Gastroesophageal sphincter (tissue), 4 donors: ENCODE measurements at regions not wholly inside any gene's neighbourhood (a gene's known extent, or its start where the extent isn't known, plus 50 kb on each side); places are given as distances from the start of the nearest gene placed in this dataset.

ENCODE experiments used
- ATAC-seq: fragments of 150-250 bp; one replicate; pipeline ENCODE4 v1.9.1; 2016; ENCODE audit warnings: mild to moderate bottlenecking, moderate library complexity
- H3K27ac ChIP-seq, 4 donors: fragments of 200-600 bp; sonication (generic) in 3 of 4; 1 replicate in 3 of 4; 2 replicates in 1 of 4; pipeline ENCODE4 v1.5.1; 2016 to 2019
- H3K27me3 ChIP-seq: fragments of 200-600 bp; sonication (generic); one replicate; pipeline ENCODE4 v1.5.1; 2019
- H3K36me3 ChIP-seq, 2 donors: fragments of 200-600 bp; sonication (generic); one replicate each; pipeline ENCODE4 v1.5.1; 2019; ENCODE audit warnings: control low read depth in 1 of 2
- H3K4me1 ChIP-seq, 3 donors: fragments of 200-600 bp; sonication (generic); 1 replicate in 2 of 3; 2 replicates in 1 of 3; pipeline ENCODE4 v1.5.1; 2016 to 2019; ENCODE audit warnings: control low read depth in 2 of 3
- H3K4me3 ChIP-seq, 2 donors: fragments of 200-600 bp; sonication (generic); one replicate each; pipeline ENCODE4 v1.5.1; 2019; ENCODE audit warnings: mild to moderate bottlenecking in 1 of 2, moderate library complexity in 1 of 2
- H3K9me3 ChIP-seq, 3 donors: fragments of 200-600 bp; sonication (generic); one replicate each; pipeline ENCODE4 v1.5.1; 2017 to 2019; ENCODE audit warnings: control low read depth in 2 of 3
- EP300 ChIP-seq: sonication (generic); formaldehyde crosslinking; IDR thresholded peaks from one replicate; pipeline ENCODE4 v1.6.1; 2017; ENCODE audit warnings: antibody characterized with exemption, mild to moderate bottlenecking
- POLR2A ChIP-seq, 2 donors: fragments of 450-650 bp; IDR thresholded peaks; one replicate each; pipeline ENCODE4 v1.6.1; 2017; ENCODE audit warnings: antibody characterized with exemption in 2 of 2, mild to moderate bottlenecking in 2 of 2, moderate library complexity in 1 of 2
- POLR2AphosphoS5 ChIP-seq: sonication (generic); formaldehyde crosslinking; IDR thresholded peaks from one replicate; pipeline ENCODE4 v1.6.1; 2017; ENCODE audit warnings: antibody characterized with exemption
- WGBS, 2 donors: methylation state at CpG; one replicate each; pipeline ENCODE4 v1.1.5; 2018; ENCODE audit warnings: low coverage in 1 of 2; 5-methylcytosine and 5-hydroxymethylcytosine counted together
- TF ChIP-seq, protein P1 (sequence below), 4 experiments: fragments of 200-600 bp in 2 of 4; fragments of 450-650 bp in 2 of 4; sonication (generic) in 1 of 4; IDR thresholded peaks; one replicate each; pipeline ENCODE4 v1.5.1; 2017 to 2019; ENCODE audit warnings: antibody characterized with exemption in 4 of 4, mild to moderate bottlenecking in 2 of 4, moderate library complexity in 2 of 4

DNA sequence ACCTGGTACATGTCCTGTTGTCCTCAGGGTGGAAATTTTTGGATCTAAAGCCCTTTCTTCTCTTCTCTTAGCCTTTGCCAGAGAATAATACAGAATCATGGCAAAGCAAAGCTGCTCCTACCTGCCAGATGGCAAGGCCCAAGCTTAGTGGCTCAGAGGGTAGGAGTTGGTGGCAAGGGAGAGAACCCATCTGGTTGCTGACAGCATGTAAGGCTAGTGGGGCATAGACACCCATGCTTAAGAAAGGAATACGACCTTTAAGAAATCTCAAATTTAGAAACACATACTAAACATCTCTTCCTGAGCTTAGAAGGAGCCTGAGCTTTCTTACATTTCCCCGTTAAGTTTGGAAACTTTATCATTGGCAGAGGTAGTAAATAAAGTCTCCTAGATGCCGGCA lies 395.0 kb upstream of the SOX9 start:
- H3K4me1 ChIP-seq: peaks cover 0 to 8% (median 0%) of the 10 kb centered on the region in 3 donors
- no peak overlapping the region for H3K27ac ChIP-seq
- H3K27me3 ChIP-seq: no peaks in the 10 kb centered on the region
- no peaks in the 10 kb centered on the region for H3K36me3 ChIP-seq
- TF ChIP-seq, protein P1, sequence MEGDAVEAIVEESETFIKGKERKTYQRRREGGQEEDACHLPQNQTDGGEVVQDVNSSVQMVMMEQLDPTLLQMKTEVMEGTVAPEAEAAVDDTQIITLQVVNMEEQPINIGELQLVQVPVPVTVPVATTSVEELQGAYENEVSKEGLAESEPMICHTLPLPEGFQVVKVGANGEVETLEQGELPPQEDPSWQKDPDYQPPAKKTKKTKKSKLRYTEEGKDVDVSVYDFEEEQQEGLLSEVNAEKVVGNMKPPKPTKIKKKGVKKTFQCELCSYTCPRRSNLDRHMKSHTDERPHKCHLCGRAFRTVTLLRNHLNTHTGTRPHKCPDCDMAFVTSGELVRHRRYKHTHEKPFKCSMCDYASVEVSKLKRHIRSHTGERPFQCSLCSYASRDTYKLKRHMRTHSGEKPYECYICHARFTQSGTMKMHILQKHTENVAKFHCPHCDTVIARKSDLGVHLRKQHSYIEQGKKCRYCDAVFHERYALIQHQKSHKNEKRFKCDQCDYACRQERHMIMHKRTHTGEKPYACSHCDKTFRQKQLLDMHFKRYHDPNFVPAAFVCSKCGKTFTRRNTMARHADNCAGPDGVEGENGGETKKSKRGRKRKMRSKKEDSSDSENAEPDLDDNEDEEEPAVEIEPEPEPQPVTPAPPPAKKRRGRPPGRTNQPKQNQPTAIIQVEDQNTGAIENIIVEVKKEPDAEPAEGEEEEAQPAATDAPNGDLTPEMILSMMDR (IDR thresholded peaks at IDR 0.05): no peak
- TF ChIP-seq EP300 (no peak), POLR2AphosphoS5 (no peak), POLR2A (IDR thresholded peaks at IDR 0.05) (no peak)
- no peak for ATAC-seq
- no peak overlapping the region for H3K4me3 ChIP-seq
- 28 to 31% methylated on average over 3 of the region's 3 CpGs for WGBS, 2 donors
- no peaks in the 10 kb centered on the region for H3K9me3 ChIP-seq

DNA sequence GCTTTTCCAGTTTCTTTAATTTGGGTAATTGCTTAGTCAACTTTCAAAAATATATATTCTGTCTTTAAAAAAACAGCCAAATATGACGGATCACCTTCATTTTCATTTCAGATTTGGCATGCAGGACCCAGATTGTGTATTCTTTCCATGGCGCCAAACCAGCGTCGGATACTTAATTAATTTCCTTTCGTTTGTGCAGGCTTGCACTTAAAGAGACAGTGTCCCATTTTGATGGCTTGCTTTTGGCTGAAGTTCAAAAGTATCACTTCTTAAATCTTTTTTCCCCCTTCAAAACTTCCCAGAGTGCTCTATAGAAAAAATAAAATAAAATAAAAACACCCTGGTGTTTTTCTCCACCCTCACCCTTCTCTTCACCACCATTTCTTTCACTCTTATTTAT lies 394.5 kb upstream of the SOX9 start:
- H3K4me3 ChIP-seq: no peak overlapping the region

DNA sequence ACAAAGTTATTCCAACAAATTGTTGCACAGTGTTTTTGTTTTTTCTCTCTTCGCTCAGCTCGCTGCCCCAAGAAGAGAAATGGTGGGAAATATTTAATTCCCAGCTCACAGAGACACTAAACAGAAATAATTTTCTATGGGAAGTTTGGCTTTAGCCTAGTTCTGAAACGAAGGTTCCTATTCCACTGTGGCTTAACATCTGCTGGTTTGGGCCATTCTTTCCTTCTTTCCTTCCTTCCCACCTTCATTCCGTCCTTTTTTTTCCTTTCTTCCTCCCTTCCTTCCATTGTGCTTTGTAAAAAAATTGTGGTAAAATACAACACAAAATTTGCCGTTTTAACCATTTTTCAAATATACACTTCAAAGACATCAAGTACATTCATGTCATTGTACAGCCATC lies 393.5 kb upstream of the SOX9 start:
- ATAC-seq: no peak
- H3K4me1 ChIP-seq: peaks cover 0 to 8% (median 0%) of the 10 kb centered on the region in 3 donors
- TF ChIP-seq, protein P1 (IDR thresholded peaks at IDR 0.05): no peak
- TF ChIP-seq EP300 (no peak), POLR2A (IDR thresholded peaks at IDR 0.05) (no peak), POLR2AphosphoS5 (no peak)
- H3K4me3 ChIP-seq: no peak overlapping the region
- H3K27me3 ChIP-seq: no peaks in the 10 kb centered on the region
- no peaks in the 10 kb centered on the region for H3K36me3 ChIP-seq
- H3K27ac ChIP-seq: no peak overlapping the region
- WGBS, 2 donors: 65 to 79% methylated on average over 5 of the region's 5 CpGs
- no peaks in the 10 kb centered on the region for H3K9me3 ChIP-seq

More for the DNA sequence above, 394.5 kb upstream of the SOX9 start:
- H3K4me1 ChIP-seq: peaks cover 0 to 8% (median 0%) of the 10 kb centered on the region in 3 donors
- no peak for ATAC-seq
- TF ChIP-seq POLR2A (IDR thresholded peaks at IDR 0.05): no peak
- no peak for TF ChIP-seq POLR2AphosphoS5
- no peak overlapping the region for H3K27ac ChIP-seq
- no peaks in the 10 kb centered on the region for H3K9me3 ChIP-seq
- WGBS, 2 donors: 2 to 16% methylated on average over 4 to 5 of the region's 5 CpGs
- no peaks in the 10 kb centered on the region for H3K36me3 ChIP-seq
- no peaks in the 10 kb centered on the region for H3K27me3 ChIP-seq

DNA sequence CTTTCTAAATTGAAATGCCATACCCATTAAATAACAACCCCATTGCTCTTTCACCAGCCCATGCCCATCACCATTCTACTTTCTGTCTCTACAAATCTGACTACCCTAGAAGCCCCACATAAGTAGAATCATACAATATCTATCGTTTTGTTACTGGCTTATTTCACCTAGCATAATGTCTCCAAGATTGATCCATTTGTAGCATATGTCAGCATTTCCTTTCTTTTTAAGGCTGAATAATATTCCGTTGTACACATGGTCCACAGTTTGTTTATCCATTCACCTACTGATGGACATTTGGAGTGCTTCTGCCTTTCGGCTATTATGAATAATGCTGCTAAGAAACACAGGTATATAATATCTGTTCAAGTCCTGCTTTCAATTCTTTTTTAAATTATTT lies 393.1 kb upstream of the SOX9 start:
- Histone ChIP-seq H3K9me3 (no peaks in the 10 kb centered on the region), H3K4me3 (no peak overlapping the region), H3K27ac (no peak overlapping the region), H3K27me3 (no peaks in the 10 kb centered on the region), H3K4me1 (peaks cover 0 to 8% (median 0%) of the 10 kb centered on the region in 3 donors), H3K36me3 (no peaks in the 10 kb centered on the region)
- ATAC-seq: no peak
- 87 to 94% methylated on average over 3 of the region's 3 CpGs for WGBS, 2 donors
- no peak for TF ChIP-seq POLR2A (IDR thresholded peaks at IDR 0.05)
- no peak for TF ChIP-seq POLR2AphosphoS5
- no peak for TF ChIP-seq EP300
- TF ChIP-seq, protein P1 (IDR thresholded peaks at IDR 0.05): no peak

DNA sequence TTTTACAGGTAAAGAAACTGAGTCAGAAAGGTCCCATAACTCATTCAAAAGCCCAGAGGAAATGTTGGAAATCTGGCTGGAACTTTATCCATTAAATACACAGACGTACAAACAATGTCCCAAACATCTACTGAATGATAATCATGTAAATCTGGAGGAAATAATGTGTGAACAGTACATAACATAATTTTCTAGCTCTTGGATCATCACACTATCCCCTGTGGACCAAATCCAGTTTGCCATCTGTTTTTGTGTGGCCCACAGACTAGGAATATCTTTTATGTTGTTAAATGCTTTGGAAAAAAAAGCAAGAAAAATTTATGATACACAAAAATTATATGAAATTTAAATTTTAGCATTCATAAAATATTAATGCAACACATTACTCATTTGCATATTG lies 389.9 kb upstream of the SOX9 start:
- Histone ChIP-seq H3K9me3 (no peaks in the 10 kb centered on the region), H3K36me3 (no peaks in the 10 kb centered on the region), H3K4me3 (no peak overlapping the region), H3K27ac (no peak overlapping the region), H3K4me1 (peaks cover 0 to 8% (median 0%) of the 10 kb centered on the region in 3 donors), H3K27me3 (no peaks in the 10 kb centered on the region)
- TF ChIP-seq EP300 (no peak), POLR2AphosphoS5 (no peak), POLR2A (IDR thresholded peaks at IDR 0.05) (no peak)
- TF ChIP-seq, protein P1 (IDR thresholded peaks at IDR 0.05): no peak
- no peak for ATAC-seq
- WGBS, 2 donors: 67 to 86% methylated on average over 1 of the region's 1 CpG
